Activated CD4-positive, alpha-beta T cell treated with anti-CD3 and anti-CD28 coated beads for 36 hours (primary cell): ENCODE measurements at regions not wholly inside any gene's neighbourhood (a gene's known extent, or its start where the extent isn't known, plus 50 kb on each side); places are given as distances from the start of the nearest gene placed in this dataset.
"Not testable (repeated sequence)": the region's sequence is repeated elsewhere in the genome, so short reads cannot be mapped to it uniquely, and the experiment has no call there.

Experiments
- ATAC-seq: fragments of 200-7000 bp; cut with Tn5 transposase; one replicate; pipeline ENCODE4 v1.10.0; 2021; ENCODE audit warnings: mild to moderate bottlenecking, moderate library complexity
- CTCF ChIA-PET: fragments of 350-600 bp; sonication (Branson Sonifier 250); formaldehyde crosslinking; loops from one replicate; lab custom pipeline; 2021; ENCODE audit warnings: antibody characterized with exemption; lab: Charles Lee
- POLR2A ChIA-PET: fragments of 350-600 bp; sonication (Branson Sonifier 250); formaldehyde crosslinking; loops from one replicate; lab custom pipeline; 2021; ENCODE audit warnings: antibody characterized with exemption, inconsistent platforms; lab: Charles Lee
- DNase-seq: peaks from one replicate; pipeline ENCODE4 v3.0.0-alpha.2; 2020
- H3K27ac Mint-ChIP-seq: one replicate; pipeline ENCODE4 v1.8.0; 2021; ENCODE audit warnings: mixed read lengths
- H3K27me3 Mint-ChIP-seq: one replicate; pipeline ENCODE4 v1.8.0; 2021; ENCODE audit warnings: mixed read lengths
- H3K36me3 Mint-ChIP-seq: one replicate; pipeline ENCODE4 v1.8.0; 2021; ENCODE audit warnings: low read depth, mixed read lengths
- H3K4me1 Mint-ChIP-seq: one replicate; pipeline ENCODE4 v1.8.0; 2021; ENCODE audit warnings: mixed read lengths
- H3K4me3 Mint-ChIP-seq: one replicate; pipeline ENCODE4 v1.8.0; 2021; ENCODE audit warnings: mild to moderate bottlenecking, moderate library complexity, mixed read lengths
- H3K9me3 Mint-ChIP-seq: one replicate; pipeline ENCODE4 v1.8.0; 2021; ENCODE audit warnings: low read depth, mixed read lengths
- intact Hi-C, 2 experiments: fragments of 100-400 bp; cut with DNase I in 1 of 2; cut with micrococcal nuclease in 1 of 2; formaldehyde crosslinking; loops; one replicate each; pipeline versions ENCODE4 v1.14.2 to v1.15.1; 2022 to 2024; cut with DNase I, micrococcal nuclease

DNA sequence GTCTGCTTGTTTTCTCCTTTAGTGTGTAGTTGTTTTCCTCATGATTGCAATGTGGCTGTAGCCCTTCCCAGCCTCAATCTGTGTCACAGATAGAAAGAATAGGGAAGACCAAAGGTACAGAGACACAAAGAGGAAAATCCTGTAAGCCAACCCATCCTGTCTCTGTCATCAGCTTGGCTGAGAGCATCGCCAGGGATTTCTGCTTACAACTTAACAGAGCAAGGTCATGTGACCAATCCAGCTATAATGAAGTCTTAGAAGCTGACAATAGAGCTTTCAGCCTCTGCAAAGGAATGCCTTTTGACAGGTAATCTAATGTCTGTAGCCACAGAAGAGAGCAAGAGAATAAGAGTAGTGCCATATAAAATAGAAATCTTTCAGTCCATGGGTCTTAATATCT is 1598.0 kb upstream of the AGA start:
- no peaks in the 10 kb centered on the region for H3K9me3 Mint-ChIP-seq

DNA sequence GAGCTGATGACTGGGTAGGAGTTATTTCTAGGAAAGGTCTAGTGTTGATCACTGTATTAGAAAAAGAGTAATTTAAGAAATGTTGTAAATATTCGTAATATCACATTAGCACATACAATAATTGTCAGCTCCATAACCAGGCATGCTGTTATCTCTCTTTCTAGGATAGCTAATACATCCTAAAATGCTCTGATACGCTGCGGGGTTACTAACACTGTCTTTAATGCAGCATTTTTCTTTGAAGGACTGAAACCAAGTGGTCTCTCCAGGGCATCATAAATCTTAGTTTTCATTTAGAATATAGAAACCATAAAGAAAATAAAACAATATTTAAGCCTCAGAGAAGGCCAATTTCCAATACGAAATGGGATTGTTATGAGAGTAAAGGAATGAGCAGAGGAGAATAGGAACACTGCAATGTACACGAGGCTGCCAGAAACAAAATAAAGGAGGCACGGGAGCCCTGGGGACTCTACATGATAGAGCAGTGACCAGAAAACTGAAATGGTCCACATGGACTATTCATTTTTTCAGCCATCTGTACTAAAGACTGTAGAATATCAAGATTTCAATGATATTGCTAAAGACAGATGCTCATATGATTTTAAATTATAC is 1606.7 kb upstream of the AGA start:
- intact Hi-C loops = no loop called here
- no peak for DNase-seq
- H3K27ac Mint-ChIP-seq = no peak overlapping the region
- no peak for ATAC-seq
- H3K4me3 Mint-ChIP-seq = no peak overlapping the region
- POLR2A ChIA-PET = no interaction called here
- CTCF ChIA-PET = no interaction called here
- no peaks in the 10 kb centered on the region for H3K36me3 Mint-ChIP-seq
- peaks cover 6% of the 10 kb centered on the region for H3K9me3 Mint-ChIP-seq
- H3K4me1 Mint-ChIP-seq = no peaks in the 10 kb centered on the region
- no peaks in the 10 kb centered on the region for H3K27me3 Mint-ChIP-seq

More for the DNA sequence above, 1598.0 kb upstream of the AGA start:
- ChIA-PET CTCF (no interaction called here), POLR2A (no interaction called here)
- Mint-ChIP-seq H3K27ac (no peak overlapping the region), H3K4me1 (no peaks in the 10 kb centered on the region), H3K4me3 (no peak overlapping the region), H3K27me3 (no peaks in the 10 kb centered on the region), H3K36me3 (no peaks in the 10 kb centered on the region)
- intact Hi-C loops = no loop called here
- DNase-seq (no peak), ATAC-seq (no peak)

DNA sequence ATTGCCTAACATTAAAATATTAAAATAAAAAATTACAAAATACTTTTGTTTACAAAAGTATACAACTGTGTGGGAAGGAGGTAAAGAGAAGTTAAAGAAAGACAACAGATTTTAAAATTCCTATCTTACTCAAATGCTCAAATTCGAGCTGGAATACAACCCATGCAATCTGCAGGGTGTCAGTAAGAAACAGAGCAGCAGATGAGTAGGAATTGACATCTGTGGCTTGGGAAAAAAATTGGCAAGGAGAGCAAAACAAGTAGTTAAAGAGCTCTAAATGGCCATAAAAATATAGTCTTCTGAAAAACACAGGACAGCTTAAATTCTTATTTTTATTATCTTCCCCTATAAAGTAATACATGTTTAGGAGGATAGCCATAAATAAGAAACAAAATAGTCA is 1609.0 kb upstream of the AGA start:
- no peak overlapping the region for H3K4me3 Mint-ChIP-seq
- peaks cover 6% of the 10 kb centered on the region for H3K9me3 Mint-ChIP-seq
- H3K36me3 Mint-ChIP-seq = no peaks in the 10 kb centered on the region
- ChIA-PET POLR2A (no interaction called here), CTCF (no interaction called here)
- intact Hi-C loops = no loop called here
- H3K27ac Mint-ChIP-seq = no peak overlapping the region
- ATAC-seq (no peak), DNase-seq (no peak)
- H3K4me1 Mint-ChIP-seq = no peaks in the 10 kb centered on the region
- no peaks in the 10 kb centered on the region for H3K27me3 Mint-ChIP-seq

GRCh38 chr4:179059396-179059795 is 1617.2 kb upstream of the AGA start:
- H3K36me3 Mint-ChIP-seq = no peaks in the 10 kb centered on the region
- ChIA-PET POLR2A (no interaction called here), CTCF (no interaction called here)
- no peak for ATAC-seq
- peaks cover 8% of the 10 kb centered on the region for H3K9me3 Mint-ChIP-seq
- H3K4me3 Mint-ChIP-seq = no peak overlapping the region
- H3K4me1 Mint-ChIP-seq = no peaks in the 10 kb centered on the region
- H3K27me3 Mint-ChIP-seq = no peaks in the 10 kb centered on the region
- H3K27ac Mint-ChIP-seq = no peak overlapping the region
- no peak for DNase-seq
- intact Hi-C loops = no loop called here

DNA sequence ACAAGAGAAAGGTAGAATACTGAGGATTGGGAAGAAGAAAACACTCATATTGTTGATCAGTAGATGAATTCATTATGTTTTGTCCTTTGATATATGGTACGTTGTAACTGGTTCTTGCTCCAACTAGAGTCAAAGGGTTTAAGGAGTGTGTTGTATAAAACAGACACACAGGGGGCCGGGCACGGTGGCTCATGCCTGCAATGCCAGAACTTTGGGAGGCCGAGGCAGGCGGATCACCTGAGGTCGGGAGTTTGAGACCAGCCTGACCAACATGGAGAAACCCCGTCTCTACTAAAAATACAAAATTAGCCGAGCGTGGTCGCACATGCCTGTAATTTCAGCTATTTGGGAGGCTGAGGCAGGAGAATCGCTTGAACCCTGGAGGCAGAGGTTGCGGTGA is 1624.0 kb upstream of the AGA start:
- CTCF ChIA-PET, H3K27me3 Mint-ChIP-seq, intact Hi-C loops, POLR2A ChIA-PET, H3K36me3 Mint-ChIP-seq, H3K4me3 Mint-ChIP-seq, H3K4me1 Mint-ChIP-seq, ATAC-seq, DNase-seq, H3K27ac Mint-ChIP-seq, H3K9me3 Mint-ChIP-seq: not testable (repeated sequence)

DNA sequence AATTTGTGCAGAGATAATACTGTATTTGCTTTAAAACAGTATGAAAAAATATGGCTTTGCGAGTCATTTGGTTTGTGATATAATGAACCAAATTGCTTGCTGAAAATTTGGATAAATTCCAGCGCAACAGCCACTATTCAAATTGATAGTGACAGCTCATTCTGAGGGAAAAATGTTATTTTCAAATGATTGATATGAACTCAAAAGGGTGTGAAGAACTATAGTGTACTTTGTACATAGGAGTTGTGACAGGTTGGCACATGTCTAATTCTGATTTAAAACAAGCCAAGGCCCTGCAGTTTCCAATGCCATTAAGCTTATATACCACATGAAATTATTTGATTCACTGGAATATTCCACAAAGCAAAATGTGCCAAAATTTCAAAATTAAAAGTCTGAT is 1628.9 kb upstream of the AGA start:
- Mint-ChIP-seq H3K4me1 (no peaks in the 10 kb centered on the region), H3K4me3 (no peak overlapping the region), H3K27ac (no peak overlapping the region), H3K36me3 (no peaks in the 10 kb centered on the region), H3K27me3 (no peaks in the 10 kb centered on the region), H3K9me3 (peaks cover 11% of the 10 kb centered on the region)
- DNase-seq (no peak), ATAC-seq (no peak)
- intact Hi-C loops = no loop called here
- POLR2A ChIA-PET = no interaction called here
- CTCF ChIA-PET = no interaction called here

- DNase-seq (no peak), ATAC-seq (no peak)
- Mint-ChIP-seq H3K4me1 (no peaks in the 10 kb centered on the region), H3K27me3 (no peaks in the 10 kb centered on the region), H3K9me3 (peaks cover 12% of the 10 kb centered on the region), H3K36me3 (no peaks in the 10 kb centered on the region), H3K4me3 (no peak overlapping the region), H3K27ac (no peak overlapping the region)
- CTCF ChIA-PET = no interaction called here
- intact Hi-C loops = no loop called here
- POLR2A ChIA-PET = no interaction called here
These were observed 1634.6 kb upstream of the AGA start for GRCh38 chr4:179076865-179077264.

GRCh38 chr4:179095585-179096221 is 1653.5 kb upstream of the AGA start:
- H3K4me3 Mint-ChIP-seq = no peak overlapping the region
- ATAC-seq (no peak), DNase-seq (no peak)
- no peaks in the 10 kb centered on the region for H3K36me3 Mint-ChIP-seq
- no peak overlapping the region for H3K27ac Mint-ChIP-seq
- H3K9me3 Mint-ChIP-seq = peaks cover 14% of the 10 kb centered on the region
- ChIA-PET POLR2A (no interaction called here), CTCF (no interaction called here)
- no peaks in the 10 kb centered on the region for H3K4me1 Mint-ChIP-seq
- intact Hi-C loops = no loop called here
- H3K27me3 Mint-ChIP-seq = no peaks in the 10 kb centered on the region

GRCh38 chr4:179097741-179098140 is 1655.5 kb upstream of the AGA start:
- Mint-ChIP-seq H3K36me3 (no peaks in the 10 kb centered on the region), H3K4me1 (no peaks in the 10 kb centered on the region), H3K27me3 (no peaks in the 10 kb centered on the region), H3K4me3 (no peak overlapping the region), H3K9me3 (peaks cover 3% of the 10 kb centered on the region), H3K27ac (no peak overlapping the region)
- CTCF ChIA-PET = no interaction called here
- intact Hi-C loops = no loop called here
- POLR2A ChIA-PET = no interaction called here
- DNase-seq (peak; percentile 10), ATAC-seq (no peak)

- DNase-seq (no peak), ATAC-seq (no peak)
- ChIA-PET CTCF (no interaction called here), POLR2A (no interaction called here)
- H3K4me3 Mint-ChIP-seq = no peak overlapping the region
- no peaks in the 10 kb centered on the region for H3K27me3 Mint-ChIP-seq
- no peaks in the 10 kb centered on the region for H3K4me1 Mint-ChIP-seq
- peaks cover 12% of the 10 kb centered on the region for H3K9me3 Mint-ChIP-seq
- no peaks in the 10 kb centered on the region for H3K36me3 Mint-ChIP-seq
- intact Hi-C loops = no loop called here
- H3K27ac Mint-ChIP-seq = no peak overlapping the region
These were observed 1668.1 kb upstream of the AGA start for GRCh38 chr4:179110356-179110755.

GRCh38 chr4:179110816-179111215 is 1668.6 kb upstream of the AGA start:
- H3K9me3 Mint-ChIP-seq = peaks cover 12% of the 10 kb centered on the region
- CTCF ChIA-PET = no interaction called here
- POLR2A ChIA-PET = no interaction called here

DNA sequence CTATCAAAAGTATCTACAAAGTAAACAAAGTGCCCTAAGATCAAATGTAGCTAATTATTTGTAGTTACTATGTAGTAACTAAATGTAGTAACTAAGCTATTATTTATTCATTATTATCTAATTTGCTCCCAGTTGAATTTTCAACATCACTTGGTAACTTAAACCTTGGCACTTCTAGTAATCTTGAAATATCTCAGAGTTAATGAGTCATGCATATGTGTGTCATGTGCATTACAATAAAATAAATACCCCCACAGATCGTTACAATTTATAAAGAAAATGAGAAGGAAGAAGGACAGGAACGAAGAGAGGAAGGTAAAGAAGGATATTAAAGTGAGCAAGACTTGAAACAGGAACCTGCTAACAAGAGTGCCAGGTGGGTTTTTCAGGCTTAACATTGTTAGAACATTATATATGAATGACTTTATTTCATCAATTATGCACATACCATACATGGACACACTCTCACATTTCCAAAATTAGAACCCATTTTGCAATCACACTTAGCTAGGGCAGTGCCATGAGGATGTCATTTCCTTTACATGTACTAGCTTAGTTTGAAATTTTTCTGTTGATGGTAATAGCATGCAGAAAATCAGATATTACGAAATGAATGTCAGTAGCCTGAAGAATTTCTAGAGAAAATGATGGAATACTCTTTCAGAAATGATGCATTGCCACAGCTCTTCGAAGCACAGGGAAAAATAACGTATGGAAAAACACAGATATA is 1670.4 kb upstream of the AGA start:
- Mint-ChIP-seq H3K4me1 (no peaks in the 10 kb centered on the region), H3K4me3 (no peak overlapping the region), H3K27me3 (no peaks in the 10 kb centered on the region), H3K36me3 (no peaks in the 10 kb centered on the region), H3K9me3 (peaks cover 15% of the 10 kb centered on the region), H3K27ac (no peak overlapping the region)
- CTCF ChIA-PET = no interaction called here
- intact Hi-C loops = no loop called here
- ATAC-seq (no peak), DNase-seq (no peak)
- POLR2A ChIA-PET = no interaction called here

More at GRCh38 chr4:179110816-179111215, 1668.6 kb upstream of the AGA start:
- H3K4me1 Mint-ChIP-seq = no peaks in the 10 kb centered on the region
- no peak overlapping the region for H3K4me3 Mint-ChIP-seq
- no peaks in the 10 kb centered on the region for H3K36me3 Mint-ChIP-seq
- intact Hi-C loops = no loop called here
- no peak overlapping the region for H3K27ac Mint-ChIP-seq
- DNase-seq = no peak
- no peaks in the 10 kb centered on the region for H3K27me3 Mint-ChIP-seq
- ATAC-seq = no peak
